Neural cell (in vitro differentiated cells): ENCODE measurements at regions not wholly inside any gene's neighbourhood (a gene's known extent, or its start where the extent isn't known, plus 50 kb on each side); places are given as distances from the start of the nearest gene placed in this dataset.

Experiments used
- EP300 ChIP-seq: fragments of 450-650 bp; conservative IDR thresholded peaks from 2 replicates; pipeline ENCODE4 v1.6.1; 2014; ENCODE audit warnings: antibody characterized with exemption, mild to moderate bottlenecking, moderate library complexity; ENCODE audit not compliant: poor library complexity, severe bottlenecking
- EZH2 ChIP-seq: fragments of 200-600, 300-800 bp; shearing (Covaris generic), sonication (generic); IDR thresholded peaks from 2 replicates; pipeline ENCODE4 v1.6.1; 2014; ENCODE audit warnings: antibody characterized with exemption, low read length, borderline replicate concordance, mild to moderate bottlenecking; ENCODE audit not compliant: insufficient read depth, poor library complexity, severe bottlenecking
- MXI1 ChIP-seq: fragments of 450-650 bp; conservative IDR thresholded peaks from 2 replicates; pipeline ENCODE4 v1.6.1; 2014; ENCODE audit warnings: antibody characterized with exemption, mild to moderate bottlenecking; ENCODE audit not compliant: poor library complexity, severe bottlenecking
- POLR2AphosphoS5 ChIP-seq: IDR thresholded peaks from 2 replicates; pipeline ENCODE4 v1.6.1; 2012
- RAD21 ChIP-seq: fragments of 450-650 bp; conservative IDR thresholded peaks from 2 replicates; pipeline ENCODE4 v1.6.1; 2014; ENCODE audit warnings: antibody characterized with exemption, mild to moderate bottlenecking, moderate library complexity
- REST ChIP-seq: IDR thresholded peaks from 2 replicates; pipeline ENCODE4 v1.6.1; 2012; ENCODE audit warnings: borderline replicate concordance
- SMC3 ChIP-seq: fragments of 450-650 bp; conservative IDR thresholded peaks from 2 replicates; pipeline ENCODE4 v1.6.1; 2014; ENCODE audit warnings: antibody characterized with exemption, mild to moderate bottlenecking, moderate library complexity; ENCODE audit not compliant: poor library complexity
- TAF1 ChIP-seq: IDR thresholded peaks from 2 replicates; pipeline ENCODE4 v1.6.1; 2012; ENCODE audit warnings: low read depth
- TF ChIP-seq, protein P1 (sequence below): fragments of 450-650 bp; IDR thresholded peaks from 2 replicates; pipeline ENCODE4 v1.5.1; 2014; ENCODE audit warnings: antibody characterized with exemption, mild to moderate bottlenecking, moderate library complexity; ENCODE audit not compliant: poor library complexity, severe bottlenecking

DNA sequence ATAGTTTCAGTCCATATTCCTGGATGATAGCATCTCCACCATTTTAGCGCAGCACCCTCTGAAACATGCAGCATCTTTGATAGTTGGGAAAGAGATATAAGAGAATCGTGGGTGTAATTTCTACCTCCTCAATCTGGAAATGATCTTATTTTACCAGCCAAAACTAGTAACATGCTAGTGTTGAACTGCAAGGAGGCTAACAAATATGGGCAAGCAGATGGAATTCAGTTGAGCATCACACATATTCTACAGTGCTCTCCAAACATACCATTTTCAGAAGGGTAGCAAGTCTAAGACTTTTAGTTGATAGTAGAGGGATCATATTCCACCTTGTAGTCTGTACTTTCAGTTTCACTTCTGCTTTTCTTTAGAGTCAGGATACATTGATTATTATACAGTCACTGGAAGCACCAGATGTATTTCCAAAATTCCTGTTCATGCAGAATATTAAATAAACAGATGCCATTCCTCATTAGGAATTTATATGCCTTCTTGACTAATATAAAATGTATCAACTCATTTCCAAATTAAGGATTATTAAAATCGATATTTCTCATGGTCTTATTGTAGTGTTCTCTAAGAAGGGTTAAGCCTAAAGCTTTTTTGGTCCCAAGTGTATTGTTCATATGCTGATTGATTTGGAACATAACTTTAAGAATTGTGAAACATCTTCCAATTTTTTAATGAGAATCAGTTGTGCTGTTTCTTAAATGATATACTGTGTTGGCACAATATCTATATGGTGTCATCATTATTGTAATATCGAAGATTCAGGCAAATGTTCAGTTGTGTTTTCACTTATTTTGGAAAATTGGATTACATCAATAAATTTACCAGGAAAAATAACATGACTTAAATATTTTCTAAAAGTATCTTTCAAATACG lies 362.0 kb downstream of the CENPW start:
- TF ChIP-seq, protein P1, sequence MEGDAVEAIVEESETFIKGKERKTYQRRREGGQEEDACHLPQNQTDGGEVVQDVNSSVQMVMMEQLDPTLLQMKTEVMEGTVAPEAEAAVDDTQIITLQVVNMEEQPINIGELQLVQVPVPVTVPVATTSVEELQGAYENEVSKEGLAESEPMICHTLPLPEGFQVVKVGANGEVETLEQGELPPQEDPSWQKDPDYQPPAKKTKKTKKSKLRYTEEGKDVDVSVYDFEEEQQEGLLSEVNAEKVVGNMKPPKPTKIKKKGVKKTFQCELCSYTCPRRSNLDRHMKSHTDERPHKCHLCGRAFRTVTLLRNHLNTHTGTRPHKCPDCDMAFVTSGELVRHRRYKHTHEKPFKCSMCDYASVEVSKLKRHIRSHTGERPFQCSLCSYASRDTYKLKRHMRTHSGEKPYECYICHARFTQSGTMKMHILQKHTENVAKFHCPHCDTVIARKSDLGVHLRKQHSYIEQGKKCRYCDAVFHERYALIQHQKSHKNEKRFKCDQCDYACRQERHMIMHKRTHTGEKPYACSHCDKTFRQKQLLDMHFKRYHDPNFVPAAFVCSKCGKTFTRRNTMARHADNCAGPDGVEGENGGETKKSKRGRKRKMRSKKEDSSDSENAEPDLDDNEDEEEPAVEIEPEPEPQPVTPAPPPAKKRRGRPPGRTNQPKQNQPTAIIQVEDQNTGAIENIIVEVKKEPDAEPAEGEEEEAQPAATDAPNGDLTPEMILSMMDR: no peak
- TF ChIP-seq REST (no peak), POLR2AphosphoS5 (no peak), EP300 (no peak), SMC3 (no peak), EZH2 (no peak), RAD21 (no peak), MXI1 (no peak), TAF1 (no peak)
